ENCODE measurements at regions not wholly inside any gene's neighbourhood (a gene's known extent, or its start where the extent isn't known, plus 50 kb on each side); places are given as distances from the start of the nearest gene placed in this dataset.
"Not testable (repeated sequence)": the region's sequence is repeated elsewhere in the genome, so short reads cannot be mapped to it uniquely, and the experiment has no call there.

DNA sequence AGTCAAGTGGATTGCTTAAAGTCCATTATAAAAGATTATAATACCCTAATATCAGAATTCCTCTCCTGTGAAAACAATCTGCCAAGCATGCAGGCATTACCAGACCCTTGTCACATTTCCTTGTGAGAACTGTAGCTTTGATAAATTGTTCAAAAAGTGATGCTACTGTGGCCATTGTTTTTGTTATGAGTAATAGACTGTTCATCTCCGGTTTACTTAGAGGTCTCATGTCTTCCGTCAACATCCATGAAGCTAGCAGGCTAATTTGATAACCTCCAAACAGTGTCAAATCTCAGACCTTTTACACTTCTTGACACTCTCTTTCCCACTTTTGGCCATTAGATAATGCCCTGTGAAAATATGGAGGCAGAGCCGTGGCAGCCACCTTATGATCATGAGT is 342.7 kb downstream of the CPS1 start:
- no peak overlapping the region for H3K4me3 Mint-ChIP-seq
- H3K27ac Mint-ChIP-seq: no peak overlapping the region
- H3K9me3 Mint-ChIP-seq: peaks cover 2% of the 10 kb centered on the region
- no peaks in the 10 kb centered on the region for H3K36me3 Mint-ChIP-seq
- no peaks in the 10 kb centered on the region for H3K4me1 Mint-ChIP-seq
- ATAC-seq: no peak
- no peaks in the 10 kb centered on the region for H3K27me3 Mint-ChIP-seq

DNA sequence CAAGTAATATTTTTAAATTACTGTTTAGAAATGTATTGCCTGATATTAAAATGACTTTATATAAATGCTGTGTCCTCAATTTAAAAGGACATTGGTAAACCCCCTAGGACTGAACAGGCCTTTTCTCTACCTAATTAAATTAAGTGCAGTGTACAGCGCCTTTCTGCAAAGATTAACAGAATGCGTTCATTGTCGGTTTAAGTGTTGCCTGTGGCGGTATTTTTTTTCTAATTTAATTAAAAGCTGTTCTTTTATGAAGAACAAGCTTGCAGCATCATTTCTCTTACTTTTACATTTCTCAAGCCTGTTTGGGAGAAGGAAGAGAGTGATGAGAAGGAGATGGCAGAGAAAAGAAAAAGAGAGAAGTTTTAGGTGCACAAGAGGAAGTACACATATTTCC is 344.9 kb downstream of the CPS1 start:
- Mint-ChIP-seq H3K27ac (no peak overlapping the region), H3K9me3 (no peaks in the 10 kb centered on the region), H3K4me3 (no peak overlapping the region), H3K4me1 (no peaks in the 10 kb centered on the region), H3K36me3 (no peaks in the 10 kb centered on the region), H3K27me3 (no peaks in the 10 kb centered on the region)
- no peak for ATAC-seq

DNA sequence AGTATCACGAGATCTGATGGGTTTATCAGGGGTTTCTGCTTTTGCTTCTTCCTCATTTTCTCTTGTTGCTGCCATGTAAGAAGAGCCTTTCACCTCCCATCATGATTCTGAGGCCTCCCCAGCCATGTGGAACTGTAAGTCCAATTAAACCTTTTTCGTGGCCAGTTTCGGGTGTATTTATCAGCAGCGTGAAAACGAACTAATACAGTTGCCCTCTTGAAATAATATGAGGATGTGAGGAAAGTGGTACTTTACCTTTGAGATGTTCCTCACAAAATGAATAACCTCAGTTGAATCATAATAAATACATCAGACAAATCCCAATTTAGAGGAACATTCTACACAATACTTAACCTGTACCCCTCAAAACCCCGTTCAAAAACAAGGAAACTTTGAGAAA is 356.4 kb downstream of the CPS1 start:
- Mint-ChIP-seq H3K9me3 (peaks cover 9% of the 10 kb centered on the region), H3K27me3 (no peaks in the 10 kb centered on the region), H3K36me3 (no peaks in the 10 kb centered on the region), H3K4me1 (no peaks in the 10 kb centered on the region), H3K4me3 (no peak overlapping the region), H3K27ac (no peak overlapping the region)
- ATAC-seq: no peak

DNA sequence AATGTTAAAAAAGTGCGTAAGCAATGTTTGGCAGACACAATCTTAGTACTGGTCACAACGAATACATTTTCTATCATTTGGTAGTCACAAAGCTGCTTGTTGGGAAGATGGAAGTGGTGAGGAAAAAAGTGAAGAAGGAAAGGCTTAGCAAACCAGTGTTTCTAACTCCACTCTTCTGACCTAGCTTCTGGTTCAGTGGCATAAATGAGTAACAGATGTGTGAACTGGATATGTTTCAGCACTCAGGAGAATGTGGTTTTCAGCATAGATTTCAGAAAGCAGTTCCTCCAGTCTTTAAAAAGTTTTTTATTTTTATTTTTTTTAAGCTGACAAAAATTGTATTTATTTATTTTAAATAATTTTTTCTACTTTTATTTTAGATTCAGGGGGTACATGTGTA is 357.1 kb downstream of the CPS1 start:
- no peak overlapping the region for H3K27ac Mint-ChIP-seq
- H3K27me3 Mint-ChIP-seq: no peaks in the 10 kb centered on the region
- ATAC-seq: no peak
- H3K9me3 Mint-ChIP-seq: peaks cover 6% of the 10 kb centered on the region
- no peaks in the 10 kb centered on the region for H3K4me1 Mint-ChIP-seq
- no peaks in the 10 kb centered on the region for H3K36me3 Mint-ChIP-seq
- H3K4me3 Mint-ChIP-seq: no peak overlapping the region

DNA sequence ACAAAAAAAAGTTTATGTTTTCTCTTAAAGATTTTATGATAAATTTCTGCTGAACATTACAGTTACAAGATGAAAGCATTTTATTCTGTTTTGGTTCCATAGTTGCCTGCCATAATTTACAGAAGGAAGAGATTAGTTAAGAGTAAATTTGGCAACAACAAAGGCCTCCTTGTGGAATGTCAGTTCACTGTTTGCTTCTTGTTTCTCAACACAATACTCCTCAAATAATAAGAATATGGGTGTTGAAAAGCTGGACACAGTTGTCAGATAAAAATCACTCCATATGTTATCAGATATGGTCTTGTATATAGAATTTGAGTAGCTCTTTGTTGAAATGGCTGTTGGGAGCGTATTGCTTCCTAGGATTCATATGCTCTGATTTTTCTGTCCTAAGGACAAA is 359.5 kb downstream of the CPS1 start:
- no peaks in the 10 kb centered on the region for H3K4me1 Mint-ChIP-seq
- H3K4me3 Mint-ChIP-seq: no peak overlapping the region
- ATAC-seq: no peak
- no peaks in the 10 kb centered on the region for H3K36me3 Mint-ChIP-seq
- peaks cover 9% of the 10 kb centered on the region for H3K9me3 Mint-ChIP-seq
- H3K27me3 Mint-ChIP-seq: no peaks in the 10 kb centered on the region
- H3K27ac Mint-ChIP-seq: no peak overlapping the region

DNA sequence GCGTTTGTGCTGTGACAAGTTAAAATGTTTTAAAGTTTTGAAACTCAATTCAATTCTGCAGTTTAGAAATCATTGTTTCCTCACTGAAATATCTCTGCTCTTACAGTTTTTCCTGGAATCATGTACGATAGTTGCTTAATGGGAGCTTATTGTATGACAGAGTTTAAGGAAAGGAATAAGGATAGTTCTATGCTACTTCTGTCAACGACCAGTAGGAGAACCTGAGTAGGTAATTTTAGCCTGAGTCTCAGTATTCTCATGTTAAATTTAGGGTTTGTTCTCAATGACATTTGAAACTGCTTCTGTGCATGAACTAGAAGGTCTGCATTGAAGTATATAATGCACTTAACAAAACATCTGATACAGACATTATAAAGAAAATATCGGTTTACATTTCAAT is 361.1 kb downstream of the CPS1 start:
- Mint-ChIP-seq H3K9me3 (peaks cover 17% of the 10 kb centered on the region), H3K27me3 (no peaks in the 10 kb centered on the region), H3K4me1 (no peaks in the 10 kb centered on the region), H3K36me3 (no peaks in the 10 kb centered on the region), H3K27ac (no peak overlapping the region), H3K4me3 (no peak overlapping the region)
- ATAC-seq: no peak

DNA sequence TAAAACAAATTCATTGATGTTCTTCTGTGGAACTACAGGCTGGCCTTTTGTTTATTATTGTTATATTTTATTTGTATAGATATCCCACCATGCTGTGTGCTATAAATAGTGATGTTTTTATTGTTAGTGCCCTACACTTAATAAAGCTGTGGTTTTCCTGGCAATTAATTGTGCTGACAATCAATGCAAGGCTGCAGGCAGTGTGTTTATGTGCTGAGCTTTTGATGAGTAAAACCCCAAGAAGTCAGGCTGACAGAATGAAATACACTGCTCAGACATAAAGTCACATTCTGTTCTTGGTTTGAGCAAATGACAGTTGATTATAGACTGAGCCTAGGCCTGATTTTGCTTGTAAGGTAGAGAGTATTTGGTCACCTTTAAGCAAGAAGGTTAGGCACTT is 362.7 kb downstream of the CPS1 start:
- no peak for ATAC-seq
- no peaks in the 10 kb centered on the region for H3K27me3 Mint-ChIP-seq
- H3K27ac Mint-ChIP-seq: no peak overlapping the region
- peaks cover 15% of the 10 kb centered on the region for H3K9me3 Mint-ChIP-seq
- H3K36me3 Mint-ChIP-seq: no peaks in the 10 kb centered on the region
- no peak overlapping the region for H3K4me3 Mint-ChIP-seq
- no peaks in the 10 kb centered on the region for H3K4me1 Mint-ChIP-seq

DNA sequence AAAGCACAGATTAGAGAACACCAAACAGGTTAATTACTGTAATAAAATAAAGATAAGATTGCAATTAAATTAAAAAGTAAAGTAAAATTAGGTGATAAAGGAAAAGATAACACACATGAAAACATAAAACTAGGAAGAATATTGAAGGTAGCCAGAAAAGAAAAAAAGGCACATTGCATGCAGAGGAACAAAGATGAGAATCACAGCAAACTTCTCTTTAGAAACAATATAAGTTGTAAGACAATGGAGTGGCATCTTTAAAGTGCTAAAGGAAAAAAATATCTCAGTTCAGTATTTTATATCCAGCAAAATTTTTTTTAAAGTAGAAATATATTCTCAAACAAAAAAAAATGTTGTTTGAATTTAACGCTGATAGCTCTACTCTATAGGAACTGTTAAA is 366.0 kb downstream of the CPS1 start:
- Mint-ChIP-seq H3K9me3 (peaks cover 12% of the 10 kb centered on the region), H3K27me3 (no peaks in the 10 kb centered on the region), H3K4me3 (no peak overlapping the region), H3K27ac (no peak overlapping the region), H3K4me1 (no peaks in the 10 kb centered on the region), H3K36me3 (no peaks in the 10 kb centered on the region)
- ATAC-seq: no peak

DNA sequence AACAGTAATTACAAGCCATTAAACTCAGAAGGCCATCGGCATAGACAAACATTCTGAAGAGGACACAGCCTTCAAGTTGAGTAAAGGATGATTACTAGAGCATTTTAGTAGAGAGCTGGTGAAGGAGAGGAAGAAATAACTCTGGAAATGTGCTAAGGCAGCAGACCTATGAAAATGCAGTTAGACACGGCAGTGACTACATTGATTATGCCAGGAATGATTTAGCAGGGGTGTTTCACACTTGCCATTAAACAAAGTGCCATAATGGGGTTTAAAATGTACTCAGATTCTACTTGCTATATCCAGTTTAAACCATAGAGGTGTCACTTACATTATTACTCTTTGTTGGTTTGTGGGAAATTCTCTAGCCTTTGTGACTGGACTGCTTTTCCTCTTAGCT is 372.3 kb downstream of the CPS1 start:
- no peak overlapping the region for H3K27ac Mint-ChIP-seq
- no peak overlapping the region for H3K4me3 Mint-ChIP-seq
- H3K4me1 Mint-ChIP-seq: no peaks in the 10 kb centered on the region
- H3K9me3 Mint-ChIP-seq: no peaks in the 10 kb centered on the region
- ATAC-seq: no peak
- no peaks in the 10 kb centered on the region for H3K27me3 Mint-ChIP-seq
- no peaks in the 10 kb centered on the region for H3K36me3 Mint-ChIP-seq

DNA sequence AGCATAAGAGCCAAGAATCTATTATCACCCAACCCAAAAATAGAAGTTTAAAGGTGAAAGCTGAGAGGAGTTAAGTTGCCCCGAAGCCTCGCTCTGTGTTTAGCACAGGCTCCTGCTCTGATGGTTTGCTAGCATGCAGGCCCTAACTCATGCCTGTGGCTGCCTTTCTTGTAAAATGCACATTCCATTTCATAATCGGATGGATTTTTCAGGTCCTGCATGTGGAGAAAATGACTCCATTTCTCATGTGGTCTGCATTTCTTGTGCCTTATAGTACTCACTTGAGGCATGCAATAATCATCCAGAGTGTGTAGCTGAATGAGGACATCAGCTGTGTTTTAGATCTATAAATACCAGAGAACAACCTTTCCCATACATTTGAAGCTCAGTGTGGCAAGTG is 381.8 kb downstream of the CPS1 start:
- Mint-ChIP-seq H3K27ac (no peak overlapping the region), H3K9me3 (peaks cover 3% of the 10 kb centered on the region), H3K4me1 (no peaks in the 10 kb centered on the region), H3K4me3 (no peak overlapping the region), H3K27me3 (no peaks in the 10 kb centered on the region), H3K36me3 (no peaks in the 10 kb centered on the region)
- ATAC-seq: no peak

DNA sequence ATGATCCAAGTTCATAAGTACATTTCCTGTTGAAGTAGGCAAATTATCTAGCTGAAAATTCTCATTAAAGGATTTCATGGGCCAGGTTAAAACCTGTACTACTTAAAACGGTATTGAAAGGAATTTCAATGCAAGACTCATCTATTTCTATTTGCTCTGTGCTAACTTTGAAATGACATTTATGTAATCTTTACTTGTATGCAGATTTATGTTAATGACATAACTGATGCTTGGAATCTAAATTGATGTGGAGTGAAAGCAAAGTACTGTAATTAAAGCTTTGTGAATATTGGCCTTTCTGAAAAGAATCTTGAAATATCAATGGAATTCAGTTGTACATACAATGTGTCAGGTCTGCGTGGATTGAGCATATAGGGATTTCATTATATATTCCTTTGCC is 390.0 kb downstream of the CPS1 start:
- Mint-ChIP-seq H3K27me3 (no peaks in the 10 kb centered on the region), H3K4me1 (no peaks in the 10 kb centered on the region), H3K27ac (no peak overlapping the region), H3K9me3 (peaks cover 3% of the 10 kb centered on the region), H3K36me3 (no peaks in the 10 kb centered on the region), H3K4me3 (no peak overlapping the region)
- ATAC-seq: no peak

DNA sequence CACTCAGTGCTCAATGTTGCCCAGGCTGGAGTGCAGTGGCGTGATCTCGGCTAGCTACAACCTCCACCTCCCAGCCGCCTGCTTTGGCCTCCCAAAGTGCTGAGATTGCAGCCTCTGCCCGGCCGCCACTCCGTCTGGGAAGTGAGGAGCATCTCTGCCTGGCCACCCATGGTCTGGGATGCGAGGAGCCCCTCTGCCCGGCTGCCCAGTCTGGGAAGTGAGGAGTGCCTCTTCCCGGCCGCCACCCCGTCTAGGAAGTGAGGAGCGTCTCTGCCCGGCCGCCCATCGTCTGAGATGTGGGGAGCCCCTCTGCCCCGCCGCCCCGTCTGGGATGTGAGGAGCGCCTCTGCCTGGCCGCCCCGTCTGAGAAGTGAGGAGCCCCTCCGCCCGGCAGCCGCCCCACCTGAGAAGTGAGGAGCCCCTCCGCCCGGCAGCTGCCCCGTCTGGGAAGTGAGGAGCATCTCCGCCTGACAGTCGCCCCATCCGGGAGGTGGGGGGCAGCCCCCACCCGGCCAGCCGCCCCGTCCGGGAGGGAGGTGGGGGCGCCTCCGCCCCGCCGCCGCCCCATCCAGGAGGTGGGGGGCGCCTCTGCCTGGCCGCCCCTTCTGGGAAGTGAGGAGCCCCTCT is 394.1 kb downstream of the CPS1 start:
- not testable (repeated sequence) for H3K4me1 Mint-ChIP-seq, H3K36me3 Mint-ChIP-seq, H3K27me3 Mint-ChIP-seq, ATAC-seq, H3K9me3 Mint-ChIP-seq, H3K27ac Mint-ChIP-seq, H3K4me3 Mint-ChIP-seq

DNA sequence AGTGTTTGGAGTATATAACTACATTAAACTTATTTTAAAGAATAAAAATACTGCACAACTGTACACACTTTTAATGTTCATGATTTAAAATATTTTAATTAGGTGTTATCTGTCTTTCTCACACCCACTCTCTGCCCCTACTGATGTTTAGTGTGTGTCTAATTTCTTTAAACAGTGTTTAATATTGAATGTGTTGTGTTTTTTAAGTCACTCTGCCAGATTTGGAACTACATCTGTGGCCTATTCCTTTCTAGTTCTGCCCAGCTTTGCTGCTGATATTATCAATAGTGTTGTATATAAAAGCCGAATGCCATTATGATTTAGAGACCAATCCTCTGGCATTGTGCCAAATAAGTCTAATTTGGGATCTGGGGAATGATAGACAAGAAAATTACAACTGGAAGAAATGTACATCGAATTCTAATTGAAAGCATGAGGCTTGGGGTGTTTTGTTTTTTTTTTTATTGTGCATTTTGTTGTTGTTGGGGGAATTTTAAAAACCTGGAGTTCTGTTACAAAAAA is 398.0 kb downstream of the CPS1 start:
- H3K27ac Mint-ChIP-seq: no peak overlapping the region
- ATAC-seq: no peak
- H3K27me3 Mint-ChIP-seq: no peaks in the 10 kb centered on the region
- no peaks in the 10 kb centered on the region for H3K4me1 Mint-ChIP-seq
- H3K9me3 Mint-ChIP-seq: peaks cover 3% of the 10 kb centered on the region
- H3K36me3 Mint-ChIP-seq: no peaks in the 10 kb centered on the region
- H3K4me3 Mint-ChIP-seq: no peak overlapping the region

DNA sequence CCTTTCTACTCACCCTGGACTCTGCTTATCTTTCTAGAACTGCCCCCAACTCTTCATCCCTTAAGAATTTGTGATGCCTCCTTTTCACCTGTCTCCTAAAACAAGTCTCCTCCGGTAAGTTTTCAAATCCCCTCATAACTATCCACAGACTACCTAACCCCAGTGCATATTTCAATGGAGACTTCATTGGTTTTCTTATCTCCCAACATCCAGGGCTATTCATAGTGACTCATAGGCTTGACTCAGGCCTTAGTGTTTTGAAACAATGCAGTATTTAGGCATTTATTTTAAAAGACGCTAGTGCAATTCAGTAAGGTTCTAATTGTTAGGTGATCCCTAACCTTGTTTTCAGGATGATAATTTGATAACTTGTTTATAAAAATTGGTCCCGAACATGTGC is 399.2 kb downstream of the CPS1 start:
- Mint-ChIP-seq H3K27me3 (no peaks in the 10 kb centered on the region), H3K27ac (no peak overlapping the region), H3K4me3 (no peak overlapping the region), H3K9me3 (peaks cover 3% of the 10 kb centered on the region), H3K36me3 (no peaks in the 10 kb centered on the region), H3K4me1 (no peaks in the 10 kb centered on the region)
- no peak for ATAC-seq

DNA sequence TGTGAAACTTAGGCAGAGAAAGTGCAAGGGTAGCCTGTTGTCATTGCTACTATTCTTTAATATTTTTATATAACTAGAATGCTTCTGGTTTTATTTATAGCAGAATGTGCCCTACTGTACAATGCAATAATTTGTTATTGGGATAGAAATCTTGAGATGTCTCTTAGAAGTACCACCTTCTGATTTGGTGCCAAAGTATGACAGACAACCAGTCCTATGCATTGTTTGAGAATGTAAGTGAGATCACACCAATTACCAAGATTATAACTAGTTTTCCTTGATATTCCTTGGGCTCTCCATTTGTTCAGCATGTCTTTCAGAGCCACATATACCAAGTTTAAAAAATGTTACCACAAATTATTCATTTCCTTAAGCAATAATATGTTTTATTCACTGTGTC is 399.7 kb downstream of the CPS1 start:
- Mint-ChIP-seq H3K4me3 (no peak overlapping the region), H3K27ac (no peak overlapping the region), H3K36me3 (no peaks in the 10 kb centered on the region), H3K27me3 (no peaks in the 10 kb centered on the region), H3K9me3 (peaks cover 3% of the 10 kb centered on the region), H3K4me1 (no peaks in the 10 kb centered on the region)
- no peak for ATAC-seq

DNA sequence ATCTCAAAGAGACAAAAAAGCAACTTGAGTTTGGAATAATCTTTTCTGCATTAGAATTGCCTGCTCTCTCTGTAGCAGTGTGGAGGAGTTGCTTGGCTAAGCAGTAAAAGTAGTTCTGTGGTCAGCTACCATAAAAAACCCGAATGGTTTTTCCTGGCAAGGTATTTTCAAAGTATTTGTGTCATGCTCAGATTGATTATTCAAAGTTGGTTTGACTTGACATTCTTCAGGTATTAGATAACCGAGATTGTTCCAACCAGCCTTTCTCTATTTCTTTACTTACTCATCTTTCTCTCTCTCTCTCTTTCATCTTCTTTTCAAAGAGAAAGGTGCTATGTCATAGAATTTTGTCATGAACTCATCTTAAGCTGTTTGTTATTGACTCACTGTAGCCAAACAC is 404.9 kb downstream of the CPS1 start:
- no peaks in the 10 kb centered on the region for H3K9me3 Mint-ChIP-seq
- H3K27ac Mint-ChIP-seq: no peak overlapping the region
- H3K4me1 Mint-ChIP-seq: no peaks in the 10 kb centered on the region
- no peaks in the 10 kb centered on the region for H3K36me3 Mint-ChIP-seq
- no peak for ATAC-seq
- H3K4me3 Mint-ChIP-seq: no peak overlapping the region
- no peaks in the 10 kb centered on the region for H3K27me3 Mint-ChIP-seq

DNA sequence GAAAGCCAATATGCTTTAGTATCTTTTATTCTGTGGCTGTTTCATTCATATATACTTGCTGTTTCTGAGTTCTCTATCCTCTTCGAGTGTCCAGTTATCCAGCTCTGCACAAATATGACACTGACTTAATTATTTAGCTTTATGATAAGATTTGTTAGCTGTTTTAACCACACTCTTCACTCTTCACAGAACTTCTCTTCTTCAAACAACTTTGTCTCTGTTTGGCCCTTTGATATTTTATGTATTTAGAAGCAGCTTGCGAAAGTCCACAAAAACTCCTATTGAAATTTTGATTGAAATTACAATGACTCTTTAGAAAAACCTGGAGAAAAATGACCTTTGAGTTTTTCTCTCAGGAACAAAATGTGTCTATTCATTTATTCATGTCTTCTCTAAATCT is 407.0 kb downstream of the CPS1 start:
- no peaks in the 10 kb centered on the region for H3K27me3 Mint-ChIP-seq
- no peak for ATAC-seq
- H3K9me3 Mint-ChIP-seq: no peaks in the 10 kb centered on the region
- no peaks in the 10 kb centered on the region for H3K36me3 Mint-ChIP-seq
- no peak overlapping the region for H3K4me3 Mint-ChIP-seq
- no peaks in the 10 kb centered on the region for H3K4me1 Mint-ChIP-seq
- no peak overlapping the region for H3K27ac Mint-ChIP-seq

Data from stimulated activated memory B cell treated with anti-CD40 and anti-IgM and Interleukin-4, amounts not matched to agents 10 μg/mL and 1 μg/mL and 100 μg/mL, for 72 hours (primary cell).